ENCODE measurements at regions not wholly inside any gene's neighbourhood (a gene's known extent, or its start where the extent isn't known, plus 50 kb on each side); places are given as distances from the start of the nearest gene placed in this dataset.

DNA sequence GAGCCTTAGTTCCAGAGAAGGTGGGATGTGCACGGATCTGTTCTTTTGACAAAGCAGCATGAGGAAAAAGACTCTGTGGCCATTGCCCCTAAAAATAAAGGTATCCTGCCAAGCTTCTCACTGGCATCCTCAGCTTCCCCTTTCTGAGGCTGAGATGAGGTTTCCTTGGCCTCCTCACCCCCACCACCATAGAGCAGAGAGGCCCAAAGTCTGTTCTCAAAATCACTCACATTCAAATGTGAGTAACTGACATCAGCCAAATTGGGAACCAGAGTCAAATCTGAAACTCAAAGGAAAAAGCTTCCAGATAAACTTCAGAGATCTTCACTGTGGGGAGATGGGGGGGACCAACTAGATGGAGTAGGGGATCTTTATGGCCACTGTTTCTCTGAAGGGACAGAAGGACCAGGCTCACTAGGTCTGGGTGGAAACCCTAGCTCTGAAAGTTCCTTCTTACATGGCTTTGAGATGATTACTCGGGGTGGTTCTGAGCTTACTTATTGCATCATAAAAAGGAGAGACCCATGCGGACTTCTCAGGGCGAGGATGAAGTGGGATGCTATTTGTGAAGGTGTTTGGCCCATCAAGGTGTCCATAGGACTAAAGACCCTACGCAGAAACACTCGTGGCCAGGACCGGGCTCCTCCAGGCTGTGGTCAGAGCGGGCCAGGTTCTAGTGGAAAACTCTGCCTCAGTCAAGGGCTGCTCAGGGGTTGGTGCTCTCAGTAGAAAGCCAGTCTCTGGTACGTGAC is 61.5 kb upstream of the MEF2A start:
- intact Hi-C loops (cut with DNase I), result no loop called here

GRCh38 chr15:99504823-99505551 is 60.8 kb upstream of the MEF2A start:
- no peak for DNase-seq (ENCODE audit: low spot score)
- intact Hi-C loops (cut with DNase I), result loop anchor here in 1 of 2 donors (5.0 kb wide), 1 partner anchor 62 kb away; the partner anchor contains the start of gene MEF2A

More for the DNA sequence above, 61.5 kb upstream of the MEF2A start:
- no peak for DNase-seq (ENCODE audit: low spot score)

DNA sequence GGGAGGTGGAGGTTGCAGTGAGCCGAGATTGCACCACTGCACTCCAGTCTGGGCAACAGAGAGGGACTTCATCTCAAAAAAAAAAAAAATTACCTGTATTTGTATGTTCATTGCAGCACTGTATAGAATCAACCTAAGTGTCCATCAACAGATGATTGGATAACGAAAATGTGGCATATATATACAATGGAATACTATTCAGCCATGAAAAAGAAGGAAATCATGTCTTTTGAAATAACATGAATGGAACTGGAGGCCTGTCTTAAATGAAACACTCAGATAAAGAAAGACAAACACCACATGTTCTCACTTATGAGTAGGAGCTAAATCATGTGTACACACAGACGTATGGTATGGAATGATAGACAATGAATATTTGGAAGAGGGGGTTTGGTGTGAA is 59.4 kb upstream of the MEF2A start:
- no peak for DNase-seq (ENCODE audit: low spot score)
- intact Hi-C loops (cut with DNase I), result loop anchor here in 1 of 2 donors (5.0 kb wide), 1 partner anchor 61 kb away; the partner anchor contains the start of gene MEF2A

GRCh38 chr15:99507016-99507503 is 58.7 kb upstream of the MEF2A start:
- intact Hi-C loops (cut with DNase I), result loop anchor here in 1 of 2 donors (5.0 kb wide), 1 partner anchor 60 kb away; the partner anchor contains the start of gene MEF2A
- no peak for DNase-seq (ENCODE audit: low spot score)

DNA sequence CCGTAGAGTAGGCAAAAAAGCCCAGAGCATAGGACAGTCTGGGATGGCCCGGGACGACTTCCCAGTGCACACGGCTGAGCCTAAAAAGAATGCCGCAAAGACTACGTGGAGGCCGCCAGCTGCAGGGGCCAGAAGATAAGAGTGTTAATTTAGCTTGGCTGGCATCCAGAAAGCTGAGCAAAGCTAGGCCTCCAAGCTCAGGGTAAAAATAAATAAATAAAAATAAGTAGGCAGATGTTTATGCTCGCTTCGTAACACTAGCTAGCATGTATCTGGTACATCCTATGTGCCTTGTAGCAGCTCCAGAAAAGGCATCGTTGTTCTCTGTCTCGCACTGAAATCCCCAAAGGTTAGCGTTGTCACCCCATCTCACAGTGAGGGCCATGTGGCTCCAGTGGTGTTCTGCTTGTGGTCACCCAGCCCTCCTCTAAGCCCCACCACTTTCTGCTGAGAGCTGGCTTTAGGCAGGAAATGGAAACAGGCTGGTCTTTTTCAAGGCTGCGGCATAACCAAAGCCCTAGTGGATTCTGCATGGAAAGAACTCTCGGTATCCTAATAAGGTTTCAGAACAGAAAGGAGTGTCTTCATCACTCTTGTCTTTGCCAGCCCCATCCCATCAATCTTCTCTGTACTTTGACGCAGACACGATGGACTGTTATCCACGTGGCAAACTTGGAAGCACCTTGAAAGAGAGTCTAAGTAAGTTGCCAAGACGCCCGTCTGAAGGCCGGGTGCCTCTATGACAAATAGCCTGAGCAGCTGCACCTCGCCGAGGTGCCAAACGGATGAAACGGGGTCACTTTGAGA is 58.1 kb upstream of the MEF2A start:
- intact Hi-C loops (cut with DNase I), result loop anchor here in 1 of 2 donors (5.0 kb wide), 1 partner anchor 60 kb away; the partner anchor contains the start of gene MEF2A
- peak; percentile 91 for DNase-seq (ENCODE audit: low spot score)

GRCh38 chr15:99508311-99508645 is 57.5 kb upstream of the MEF2A start:
- intact Hi-C loops (cut with DNase I), result loop anchor here in 1 of 2 donors (5.0 kb wide), 1 partner anchor 59 kb away; the partner anchor contains the start of gene MEF2A
- DNase-seq (ENCODE audit: low spot score), result no peak

DNA sequence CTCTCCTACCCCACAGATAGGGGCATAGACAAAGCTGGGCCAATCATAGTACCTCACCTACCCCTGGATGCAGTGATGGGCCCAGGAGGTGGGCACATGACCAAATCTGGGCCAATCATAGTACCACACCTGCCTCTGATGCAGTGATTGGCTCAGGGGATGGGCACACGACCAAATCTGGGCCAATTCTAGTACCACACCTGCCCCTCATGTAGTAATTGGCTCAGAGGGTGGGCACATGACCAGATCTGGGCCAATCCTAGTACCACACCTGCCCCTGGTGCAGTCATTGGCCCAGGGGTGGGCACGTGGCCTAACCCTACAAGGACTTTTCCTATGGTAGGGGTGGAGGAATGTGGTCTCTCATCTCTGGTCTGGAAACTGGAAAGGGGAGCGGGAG is 56.9 kb upstream of the MEF2A start:
- no peak for DNase-seq (ENCODE audit: low spot score)
- intact Hi-C loops (cut with DNase I), result loop anchor here in 1 of 2 donors (5.0 kb wide), 1 partner anchor 58 kb away; the partner anchor contains the start of gene MEF2A

DNA sequence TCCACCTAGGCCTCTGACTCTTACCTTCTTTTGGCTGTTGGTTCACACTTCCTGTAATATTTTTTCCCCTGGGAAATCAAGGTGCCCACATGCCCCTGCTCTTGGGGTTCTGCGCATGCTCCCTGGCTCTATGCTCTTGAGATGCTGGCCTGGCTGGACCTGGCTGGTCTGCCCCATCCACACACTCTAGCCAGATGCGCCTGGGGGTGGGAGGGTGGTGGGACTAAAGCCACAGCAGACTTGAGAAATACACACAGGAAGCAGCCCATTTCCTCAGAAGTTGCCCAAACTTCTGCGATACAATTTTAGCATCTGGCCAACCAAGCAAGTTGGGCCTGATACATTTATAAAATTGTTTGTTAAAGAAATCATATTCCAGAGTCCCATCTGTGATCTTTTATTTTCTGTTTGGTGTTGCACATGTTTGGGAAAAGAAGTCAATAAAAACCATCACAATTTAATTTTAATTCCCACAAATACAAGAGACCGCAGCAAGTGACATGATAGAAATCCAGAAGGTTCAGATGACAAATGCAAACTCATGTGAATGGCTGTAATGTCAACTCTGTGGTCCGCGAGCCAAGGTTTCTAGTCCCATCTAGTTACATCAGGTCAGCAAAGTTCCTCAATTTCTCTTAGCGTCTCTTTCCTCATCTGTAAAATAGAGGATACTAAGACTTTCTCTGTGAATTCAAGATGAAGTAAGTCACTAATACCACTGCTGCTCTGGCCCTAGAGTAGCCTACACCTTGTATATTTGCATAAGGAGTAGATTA is 55.9 kb upstream of the MEF2A start:
- DNase-seq (ENCODE audit: low spot score), result no peak
- intact Hi-C loops (cut with DNase I), result loop anchor here (5.0 to 10.0 kb wide), 2 partner anchors 55 to 57 kb away; partner anchors contain the start of gene MEF2A (in 1 of the 2)

DNA sequence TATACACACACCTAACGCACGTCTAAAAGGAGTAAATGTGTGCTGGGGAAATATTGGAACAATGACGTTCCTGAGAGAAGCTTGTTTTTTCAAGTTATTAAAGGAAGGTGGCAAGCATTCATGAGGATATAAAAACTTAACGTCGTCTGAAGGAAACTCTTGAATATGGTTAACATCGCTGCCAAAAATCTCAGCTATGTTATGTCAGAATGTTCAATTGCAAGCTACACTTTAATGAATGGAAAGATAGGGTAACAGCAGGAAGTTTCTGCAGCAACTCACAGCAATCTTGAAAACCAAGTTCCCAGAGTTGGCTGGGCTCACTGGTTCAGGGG is 54.3 kb upstream of the MEF2A start:
- intact Hi-C loops (cut with DNase I), result loop anchor here in 1 of 2 donors (10.0 kb wide), 1 partner anchor 57 kb away; no protein-coding TSS in a partner anchor
- DNase-seq (ENCODE audit: low spot score), result no peak

DNA sequence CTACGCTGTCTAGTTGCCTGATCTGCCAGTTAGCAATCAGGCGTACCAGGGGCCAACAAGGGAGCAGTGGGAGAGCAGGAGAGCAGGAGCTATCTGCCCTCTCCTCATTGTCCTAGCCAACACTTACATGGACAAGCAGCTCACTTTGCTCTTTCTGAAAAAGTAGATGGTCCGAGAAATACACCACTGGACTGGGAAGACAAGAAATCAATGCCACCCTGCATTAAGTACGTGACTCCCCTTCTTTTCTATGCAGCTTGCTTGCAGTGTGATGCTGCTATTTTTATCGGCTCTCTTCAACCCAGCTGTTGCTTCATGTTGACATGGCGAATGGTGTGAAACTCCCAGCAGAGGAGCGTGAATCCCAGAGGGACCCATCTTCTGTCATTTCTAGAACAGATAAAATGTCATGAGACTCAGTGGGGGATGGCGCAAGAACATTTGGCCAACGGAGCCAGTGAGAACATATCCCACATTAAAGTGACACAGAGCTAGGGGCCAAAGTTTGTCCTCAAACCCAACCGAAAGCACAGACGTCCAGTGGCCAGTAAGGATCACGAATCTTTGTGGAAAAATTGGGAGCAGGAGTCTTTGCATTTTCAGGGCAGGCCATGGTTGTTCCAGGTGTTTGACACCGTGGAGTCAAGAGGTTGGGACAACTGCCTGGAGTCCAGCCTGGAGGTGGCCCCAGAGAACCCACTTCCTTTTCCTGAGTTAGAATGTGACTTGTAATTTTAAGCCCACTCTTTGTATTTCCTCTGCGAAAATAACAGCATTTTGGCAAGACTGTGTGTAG is 53.7 kb upstream of the MEF2A start:
- no peak for DNase-seq (ENCODE audit: low spot score)
- intact Hi-C loops (cut with DNase I), result loop anchor here in 1 of 2 donors (10.0 kb wide), 1 partner anchor 57 kb away; no protein-coding TSS in a partner anchor

DNA sequence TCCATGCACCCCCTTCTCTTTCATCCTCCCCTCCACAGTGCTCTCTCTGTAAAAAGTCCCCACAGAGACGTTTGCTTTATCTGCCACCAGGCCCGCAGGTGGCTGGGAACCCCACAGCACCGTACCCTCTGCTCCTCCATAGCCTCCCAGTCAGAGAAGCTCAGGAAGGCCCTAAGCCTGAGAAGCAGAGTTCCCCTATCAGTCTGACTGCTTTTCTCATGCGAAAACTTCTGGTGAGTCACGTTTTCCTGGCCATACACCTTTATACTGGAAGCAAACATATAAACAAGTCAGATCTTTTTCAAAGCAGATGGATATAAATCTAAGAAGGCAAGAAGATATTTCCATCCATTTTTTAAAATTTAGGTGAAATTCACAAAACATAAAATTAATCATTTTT is 51.5 kb upstream of the MEF2A start:
- intact Hi-C loops (cut with DNase I), result loop anchor here in 1 of 2 donors (10.0 kb wide), 1 partner anchor 60 kb away; no protein-coding TSS in a partner anchor
- DNase-seq (ENCODE audit: low spot score), result no peak
